Astrocyte (in vitro differentiated cells and primary cell): ENCODE measurements at regions not wholly inside any gene's neighbourhood (a gene's known extent, or its start where the extent isn't known, plus 50 kb on each side); places are given as distances from the start of the nearest gene placed in this dataset.

Experiments
- CTCF ChIP-seq: IDR thresholded peaks from 2 replicates; pipeline ENCODE4 v1.5.1; 2011; ENCODE audit warnings: low read depth, mild to moderate bottlenecking, inconsistent platforms, low read length, moderate library complexity; ENCODE audit not compliant: insufficient read depth
- EZH2 ChIP-seq: IDR thresholded peaks from 2 replicates; pipeline ENCODE4 v1.6.1; 2012; ENCODE audit warnings: mild to moderate bottlenecking, low read length, inconsistent platforms; ENCODE audit not compliant: insufficient read depth

GRCh38 chr1:193325042-193325441 lies 138.6 kb upstream of the B3GALT2 start:
- no peak for TF ChIP-seq CTCF
- TF ChIP-seq EZH2 = no peak
